ENCODE measurements at regions not wholly inside any gene's neighbourhood (a gene's known extent, or its start where the extent isn't known, plus 50 kb on each side); places are given as distances from the start of the nearest gene placed in this dataset.

GRCh38 chr3:40605960-40606359 lies 81.2 kb downstream of the ZNF621 start:
- TF ChIP-seq CTCF (IDR thresholded peaks at IDR 0.05) = no peak
- no peak for TF ChIP-seq TCF7L2 (IDR thresholded peaks at IDR 0.05; ENCODE audit: low read depth, low read length)
